Calu3 (cell line): ENCODE measurements at regions not wholly inside any gene's neighbourhood (a gene's known extent, or its start where the extent isn't known, plus 50 kb on each side); places are given as distances from the start of the nearest gene placed in this dataset.

ENCODE experiments used
- BruUV-seq: library from RNA; stranded (reverse); fragments of 400-500 nt; replicated peaks from 2 replicates; lab custom pipeline; 2021; lab: Mats Ljungman, UMichigan
- CTCF ChIA-PET: fragments of 300-600 bp; sonication (Branson Sonifier 250); formaldehyde crosslinking; loops from one replicate; lab custom pipeline; 2022; ENCODE audit warnings: antibody characterized with exemption; lab: Charles Lee
- DNase-seq: peaks from one replicate; pipeline ENCODE4 v3.0.0; 2022
- H3K27ac Mint-ChIP-seq: one replicate; pipeline ENCODE4 v1.8.0; 2022; ENCODE audit warnings: mixed read lengths; ENCODE audit not compliant: unreplicated experiment
- H3K27me3 Mint-ChIP-seq: one replicate; pipeline ENCODE4 v1.8.0; 2022; ENCODE audit warnings: mixed read lengths; ENCODE audit not compliant: unreplicated experiment
- H3K36me3 Mint-ChIP-seq: one replicate; pipeline ENCODE4 v1.8.0; 2022; ENCODE audit warnings: mild to moderate bottlenecking, moderate library complexity, mixed read lengths; ENCODE audit not compliant: insufficient read depth, unreplicated experiment
- H3K4me1 Mint-ChIP-seq: one replicate; pipeline ENCODE4 v1.8.0; 2022; ENCODE audit warnings: mild to moderate bottlenecking, low read depth, mixed read lengths; ENCODE audit not compliant: unreplicated experiment
- H3K4me3 Mint-ChIP-seq: one replicate; pipeline ENCODE4 v1.8.0; 2022; ENCODE audit warnings: mild to moderate bottlenecking, low read depth, moderate library complexity, mixed read lengths; ENCODE audit not compliant: unreplicated experiment
- H3K9me3 Mint-ChIP-seq: one replicate; pipeline ENCODE4 v1.8.0; 2022; ENCODE audit warnings: low read depth, mixed read lengths; ENCODE audit not compliant: unreplicated experiment
- intact Hi-C: fragments of 100-400 bp; cut with micrococcal nuclease; formaldehyde crosslinking; loops from one replicate; pipeline ENCODE4 v1.10.0; 2022; ENCODE audit not compliant: unreplicated experiment
- TF ChIP-seq, protein P1 (sequence below): fragments of 200-600 bp; IDR thresholded peaks from one replicate; pipeline ENCODE4 v1.8.0; 2022; ENCODE audit warnings: antibody characterized with exemption; ENCODE audit not compliant: unreplicated experiment

DNA sequence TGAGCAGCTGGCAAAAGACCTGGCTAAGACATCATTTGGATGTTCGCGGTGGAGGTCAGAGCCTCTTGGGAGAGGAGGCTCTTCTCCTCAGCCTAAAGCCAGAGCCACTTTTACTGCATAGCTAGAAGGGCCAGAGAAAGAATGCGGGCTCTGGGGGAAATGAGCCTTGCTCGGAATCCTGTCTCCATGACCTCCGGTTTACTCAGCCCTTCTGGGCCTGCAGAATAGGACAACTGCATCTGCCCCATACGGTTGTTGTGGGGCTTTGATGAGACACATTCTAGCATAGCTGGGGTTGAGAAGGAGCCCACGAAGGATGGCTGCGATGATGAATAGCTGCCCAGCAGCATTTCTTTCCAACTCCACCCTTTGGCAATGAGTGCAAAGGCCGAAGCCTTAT lies 115.0 kb upstream of the SLC22A23 start:
- Mint-ChIP-seq H3K27me3 (peaks cover 61% of the 10 kb centered on the region), H3K4me1 (no peaks in the 10 kb centered on the region), H3K27ac (no peak overlapping the region), H3K36me3 (no peaks in the 10 kb centered on the region), H3K4me3 (no peak overlapping the region), H3K9me3 (no peaks in the 10 kb centered on the region)
- intact Hi-C loops: no loop called here
- TF ChIP-seq, protein P1, sequence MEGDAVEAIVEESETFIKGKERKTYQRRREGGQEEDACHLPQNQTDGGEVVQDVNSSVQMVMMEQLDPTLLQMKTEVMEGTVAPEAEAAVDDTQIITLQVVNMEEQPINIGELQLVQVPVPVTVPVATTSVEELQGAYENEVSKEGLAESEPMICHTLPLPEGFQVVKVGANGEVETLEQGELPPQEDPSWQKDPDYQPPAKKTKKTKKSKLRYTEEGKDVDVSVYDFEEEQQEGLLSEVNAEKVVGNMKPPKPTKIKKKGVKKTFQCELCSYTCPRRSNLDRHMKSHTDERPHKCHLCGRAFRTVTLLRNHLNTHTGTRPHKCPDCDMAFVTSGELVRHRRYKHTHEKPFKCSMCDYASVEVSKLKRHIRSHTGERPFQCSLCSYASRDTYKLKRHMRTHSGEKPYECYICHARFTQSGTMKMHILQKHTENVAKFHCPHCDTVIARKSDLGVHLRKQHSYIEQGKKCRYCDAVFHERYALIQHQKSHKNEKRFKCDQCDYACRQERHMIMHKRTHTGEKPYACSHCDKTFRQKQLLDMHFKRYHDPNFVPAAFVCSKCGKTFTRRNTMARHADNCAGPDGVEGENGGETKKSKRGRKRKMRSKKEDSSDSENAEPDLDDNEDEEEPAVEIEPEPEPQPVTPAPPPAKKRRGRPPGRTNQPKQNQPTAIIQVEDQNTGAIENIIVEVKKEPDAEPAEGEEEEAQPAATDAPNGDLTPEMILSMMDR: no peak
- CTCF ChIA-PET: no interaction called here
- DNase-seq: no peak
- no TSS peak for BruUV-seq

DNA sequence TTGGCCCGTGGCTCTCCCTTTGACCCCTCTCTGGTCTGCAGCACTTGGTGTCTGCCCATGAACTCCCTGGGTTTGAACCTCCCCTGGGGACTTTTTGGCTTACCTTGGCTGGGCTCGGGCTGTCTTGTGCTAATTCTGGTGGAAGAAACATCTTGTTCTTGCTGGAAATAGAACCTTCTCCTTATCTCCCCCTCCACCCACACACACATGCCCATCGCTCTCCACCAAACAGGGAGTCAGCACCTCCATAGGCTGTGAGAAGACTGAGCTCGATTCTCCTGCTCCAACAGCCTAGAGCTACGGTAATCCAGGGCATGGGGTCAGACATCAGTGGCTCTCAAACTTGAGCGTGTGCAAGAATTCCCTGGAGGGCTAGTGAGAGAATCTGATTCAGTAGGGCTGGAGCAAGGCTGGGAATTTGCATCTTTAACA lies 114.4 kb upstream of the SLC22A23 start:
- H3K27ac Mint-ChIP-seq: no peak overlapping the region
- H3K9me3 Mint-ChIP-seq: no peaks in the 10 kb centered on the region
- intact Hi-C loops: no loop called here
- no peak for DNase-seq
- H3K4me3 Mint-ChIP-seq: no peak overlapping the region
- H3K4me1 Mint-ChIP-seq: no peaks in the 10 kb centered on the region
- peaks cover 55% of the 10 kb centered on the region for H3K27me3 Mint-ChIP-seq
- TF ChIP-seq, protein P1: no peak
- H3K36me3 Mint-ChIP-seq: no peaks in the 10 kb centered on the region
- BruUV-seq: no TSS peak
- CTCF ChIA-PET: no interaction called here

DNA sequence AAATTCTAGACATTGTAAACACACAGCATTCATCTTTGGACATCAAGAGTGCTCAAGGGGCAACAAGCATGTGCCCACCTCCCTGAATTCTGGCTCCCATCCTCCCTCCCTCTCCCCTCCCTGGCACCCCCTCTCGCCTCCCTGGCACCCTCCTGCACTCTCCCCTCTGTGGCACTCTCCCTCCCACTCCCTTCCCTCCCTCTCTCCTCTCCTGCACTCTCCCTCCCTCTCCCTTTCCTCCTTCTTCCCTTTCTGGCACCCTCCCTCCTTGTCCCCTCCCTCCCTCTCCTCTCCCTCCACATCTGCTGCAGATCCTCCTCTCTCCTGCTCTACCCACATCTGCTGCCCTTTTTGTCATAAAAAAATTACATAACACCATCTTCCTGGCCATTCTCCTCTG lies 113.0 kb upstream of the SLC22A23 start:
- CTCF ChIA-PET: no interaction called here
- no peak for DNase-seq
- Mint-ChIP-seq H3K4me3 (no peak overlapping the region), H3K36me3 (no peaks in the 10 kb centered on the region), H3K27ac (no peak overlapping the region), H3K9me3 (no peaks in the 10 kb centered on the region), H3K4me1 (no peaks in the 10 kb centered on the region), H3K27me3 (peaks cover 54% of the 10 kb centered on the region)
- intact Hi-C loops: no loop called here
- no TSS peak for BruUV-seq
- TF ChIP-seq, protein P1: no peak

DNA sequence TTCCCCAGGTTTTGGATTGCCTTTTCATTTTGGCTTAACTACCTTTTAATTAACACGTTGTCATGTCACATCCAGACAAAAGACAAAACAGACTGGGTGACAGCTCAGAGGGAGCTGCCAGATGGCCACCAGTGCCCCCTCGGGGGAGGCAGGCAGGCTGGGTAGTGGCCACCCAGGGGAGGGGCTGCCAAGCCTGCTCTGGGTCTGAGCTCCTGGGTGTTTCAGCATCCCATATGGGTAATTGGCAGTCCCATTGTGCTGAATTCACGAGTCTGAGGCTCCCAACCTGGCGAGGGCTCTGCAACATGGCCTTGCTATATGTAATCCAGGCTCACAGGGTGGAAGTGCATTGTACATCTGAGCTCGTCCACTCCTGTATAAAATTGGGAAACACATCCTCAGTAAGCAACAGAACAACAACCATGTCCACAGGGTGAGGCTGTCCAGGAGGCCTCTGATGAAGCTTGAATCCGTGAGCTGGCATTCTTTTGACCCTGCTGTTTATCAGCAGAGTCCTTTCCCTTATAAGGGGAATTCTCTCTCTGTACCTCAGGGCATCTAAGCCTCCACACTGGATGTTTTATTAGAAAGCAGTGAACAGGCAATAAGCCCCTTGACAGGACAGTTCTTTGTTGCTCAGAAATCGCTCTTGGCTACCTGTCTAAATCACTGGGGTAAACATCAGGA lies 111.7 kb upstream of the SLC22A23 start:
- TF ChIP-seq, protein P1: no peak
- no TSS peak for BruUV-seq
- Mint-ChIP-seq H3K4me1 (no peaks in the 10 kb centered on the region), H3K27ac (no peak overlapping the region), H3K4me3 (no peak overlapping the region), H3K36me3 (no peaks in the 10 kb centered on the region), H3K27me3 (peaks cover 45% of the 10 kb centered on the region), H3K9me3 (no peaks in the 10 kb centered on the region)
- CTCF ChIA-PET: no interaction called here
- intact Hi-C loops: no loop called here
- no peak for DNase-seq
